HL-60 (cell line): ENCODE measurements at regions not wholly inside any gene's neighbourhood (a gene's known extent, or its start where the extent isn't known, plus 50 kb on each side); places are given as distances from the start of the nearest gene placed in this dataset.
"Not testable (repeated sequence)": the region's sequence is repeated elsewhere in the genome, so short reads cannot be mapped to it uniquely, and the experiment has no call there.

Experiments used
- DNase-seq, 2 experiments: peaks; one replicate each; pipeline ENCODE4 v3.0.0-alpha.2; 2010 to 2020; ENCODE audit warnings: low read depth in 1 of 2, low spot score in 1 of 2
- H3K27ac ChIP-seq: fragments of 250-450 bp; sonication (Bioruptor Pico); replicated peaks from 2 replicates; pipeline ENCODE4 v1.5.1; 2020; ENCODE audit warnings: mild to moderate bottlenecking, moderate library complexity
- H3K27me3 ChIP-seq: fragments of 250-450 bp; sonication (Bioruptor Pico); 2 replicates; pipeline ENCODE4 v1.5.1; 2021; ENCODE audit warnings: mild to moderate bottlenecking, moderate library complexity; ENCODE audit not compliant: insufficient read depth, poor library complexity, severe bottlenecking
- H3K4me3 ChIP-seq: replicated peaks from 2 replicates; pipeline ENCODE4 v1.5.1; 2011; ENCODE audit warnings: mild to moderate bottlenecking, control low read depth, low read length; ENCODE audit not compliant: insufficient read depth
- GABPA ChIP-seq: IDR thresholded peaks from 2 replicates; pipeline ENCODE4 v1.6.1; 2012; ENCODE audit warnings: low read depth
- POLR2AphosphoS5 ChIP-seq: IDR thresholded peaks from 2 replicates; pipeline ENCODE4 v1.6.1; 2012; ENCODE audit warnings: low read depth
- SPI1 ChIP-seq: IDR thresholded peaks from 2 replicates; pipeline ENCODE4 v1.6.1; 2012; ENCODE audit warnings: low read depth, mild to moderate bottlenecking, borderline replicate concordance
- TF ChIP-seq, protein P1 (sequence below): IDR thresholded peaks from 2 replicates; pipeline ENCODE4 v1.6.1; 2012; ENCODE audit warnings: low read depth; ENCODE audit not compliant: insufficient replicate concordance
- TF ChIP-seq, protein P2 (sequence below): IDR thresholded peaks from one replicate; pipeline ENCODE4 v1.5.1; 2011; ENCODE audit warnings: low read length, control low read depth, inconsistent platforms; ENCODE audit not compliant: insufficient read depth

- Histone ChIP-seq H3K4me3 (no peak overlapping the region), H3K27ac (no peak overlapping the region), H3K27me3 (no peaks in the 10 kb centered on the region)
- no peak for TF ChIP-seq POLR2AphosphoS5
- no peak for DNase-seq
Measured at GRCh38 chr14:87261621-87262020, 731.4 kb downstream of the GALC start.

DNA sequence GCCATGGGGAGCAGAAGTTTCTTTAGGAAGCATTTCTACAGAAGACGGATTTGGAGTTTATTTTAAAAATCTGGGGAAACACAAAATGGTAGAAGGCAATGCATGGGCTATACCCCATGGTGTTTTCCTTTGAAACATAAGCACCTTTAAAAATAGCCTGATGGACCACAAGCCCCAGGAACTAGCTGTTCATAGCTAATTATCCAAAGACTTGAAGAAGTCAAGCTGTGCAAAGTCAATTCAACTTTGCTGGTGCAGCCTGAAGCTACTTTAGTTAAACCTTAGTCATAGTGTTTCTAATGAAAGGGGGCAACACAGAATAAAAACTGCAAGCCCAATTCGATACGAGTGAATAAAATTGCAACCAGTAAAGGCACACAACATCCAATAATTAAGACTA lies 732.5 kb downstream of the GALC start:
- H3K27me3 ChIP-seq = no peaks in the 10 kb centered on the region
- no peak overlapping the region for H3K27ac ChIP-seq
- DNase-seq = no peak
- no peak overlapping the region for H3K4me3 ChIP-seq
- no peak for TF ChIP-seq SPI1
- TF ChIP-seq, protein P1, sequence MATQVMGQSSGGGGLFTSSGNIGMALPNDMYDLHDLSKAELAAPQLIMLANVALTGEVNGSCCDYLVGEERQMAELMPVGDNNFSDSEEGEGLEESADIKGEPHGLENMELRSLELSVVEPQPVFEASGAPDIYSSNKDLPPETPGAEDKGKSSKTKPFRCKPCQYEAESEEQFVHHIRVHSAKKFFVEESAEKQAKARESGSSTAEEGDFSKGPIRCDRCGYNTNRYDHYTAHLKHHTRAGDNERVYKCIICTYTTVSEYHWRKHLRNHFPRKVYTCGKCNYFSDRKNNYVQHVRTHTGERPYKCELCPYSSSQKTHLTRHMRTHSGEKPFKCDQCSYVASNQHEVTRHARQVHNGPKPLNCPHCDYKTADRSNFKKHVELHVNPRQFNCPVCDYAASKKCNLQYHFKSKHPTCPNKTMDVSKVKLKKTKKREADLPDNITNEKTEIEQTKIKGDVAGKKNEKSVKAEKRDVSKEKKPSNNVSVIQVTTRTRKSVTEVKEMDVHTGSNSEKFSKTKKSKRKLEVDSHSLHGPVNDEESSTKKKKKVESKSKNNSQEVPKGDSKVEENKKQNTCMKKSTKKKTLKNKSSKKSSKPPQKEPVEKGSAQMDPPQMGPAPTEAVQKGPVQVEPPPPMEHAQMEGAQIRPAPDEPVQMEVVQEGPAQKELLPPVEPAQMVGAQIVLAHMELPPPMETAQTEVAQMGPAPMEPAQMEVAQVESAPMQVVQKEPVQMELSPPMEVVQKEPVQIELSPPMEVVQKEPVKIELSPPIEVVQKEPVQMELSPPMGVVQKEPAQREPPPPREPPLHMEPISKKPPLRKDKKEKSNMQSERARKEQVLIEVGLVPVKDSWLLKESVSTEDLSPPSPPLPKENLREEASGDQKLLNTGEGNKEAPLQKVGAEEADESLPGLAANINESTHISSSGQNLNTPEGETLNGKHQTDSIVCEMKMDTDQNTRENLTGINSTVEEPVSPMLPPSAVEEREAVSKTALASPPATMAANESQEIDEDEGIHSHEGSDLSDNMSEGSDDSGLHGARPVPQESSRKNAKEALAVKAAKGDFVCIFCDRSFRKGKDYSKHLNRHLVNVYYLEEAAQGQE = no peak
- TF ChIP-seq POLR2AphosphoS5 = no peak
- no peak for TF ChIP-seq GABPA
- TF ChIP-seq, protein P2, sequence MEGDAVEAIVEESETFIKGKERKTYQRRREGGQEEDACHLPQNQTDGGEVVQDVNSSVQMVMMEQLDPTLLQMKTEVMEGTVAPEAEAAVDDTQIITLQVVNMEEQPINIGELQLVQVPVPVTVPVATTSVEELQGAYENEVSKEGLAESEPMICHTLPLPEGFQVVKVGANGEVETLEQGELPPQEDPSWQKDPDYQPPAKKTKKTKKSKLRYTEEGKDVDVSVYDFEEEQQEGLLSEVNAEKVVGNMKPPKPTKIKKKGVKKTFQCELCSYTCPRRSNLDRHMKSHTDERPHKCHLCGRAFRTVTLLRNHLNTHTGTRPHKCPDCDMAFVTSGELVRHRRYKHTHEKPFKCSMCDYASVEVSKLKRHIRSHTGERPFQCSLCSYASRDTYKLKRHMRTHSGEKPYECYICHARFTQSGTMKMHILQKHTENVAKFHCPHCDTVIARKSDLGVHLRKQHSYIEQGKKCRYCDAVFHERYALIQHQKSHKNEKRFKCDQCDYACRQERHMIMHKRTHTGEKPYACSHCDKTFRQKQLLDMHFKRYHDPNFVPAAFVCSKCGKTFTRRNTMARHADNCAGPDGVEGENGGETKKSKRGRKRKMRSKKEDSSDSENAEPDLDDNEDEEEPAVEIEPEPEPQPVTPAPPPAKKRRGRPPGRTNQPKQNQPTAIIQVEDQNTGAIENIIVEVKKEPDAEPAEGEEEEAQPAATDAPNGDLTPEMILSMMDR = no peak

DNA sequence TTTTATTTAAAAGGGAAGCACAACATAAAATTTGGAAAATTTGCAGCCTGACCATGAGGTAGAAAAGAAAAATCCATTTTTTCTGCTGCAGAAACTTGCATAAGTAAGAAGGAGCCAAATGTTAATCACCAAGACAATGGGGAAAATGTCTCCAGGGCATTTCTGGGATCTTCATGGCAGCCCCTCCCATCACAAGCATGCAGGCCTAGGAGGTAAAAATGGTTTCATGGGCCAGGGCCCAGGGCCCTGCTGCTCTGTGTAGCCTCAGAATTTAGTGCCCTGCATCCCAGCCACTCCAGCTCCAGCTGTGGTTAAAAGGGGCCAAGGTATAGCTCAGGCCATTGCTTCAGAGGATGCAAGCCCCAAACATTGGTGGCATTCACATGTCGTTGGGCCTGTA lies 735.6 kb downstream of the GALC start:
- Histone ChIP-seq H3K27me3 (no peaks in the 10 kb centered on the region), H3K4me3 (no peak overlapping the region), H3K27ac (no peak overlapping the region)
- TF ChIP-seq SPI1 (no peak), GABPA (no peak)
- no peak for DNase-seq

DNA sequence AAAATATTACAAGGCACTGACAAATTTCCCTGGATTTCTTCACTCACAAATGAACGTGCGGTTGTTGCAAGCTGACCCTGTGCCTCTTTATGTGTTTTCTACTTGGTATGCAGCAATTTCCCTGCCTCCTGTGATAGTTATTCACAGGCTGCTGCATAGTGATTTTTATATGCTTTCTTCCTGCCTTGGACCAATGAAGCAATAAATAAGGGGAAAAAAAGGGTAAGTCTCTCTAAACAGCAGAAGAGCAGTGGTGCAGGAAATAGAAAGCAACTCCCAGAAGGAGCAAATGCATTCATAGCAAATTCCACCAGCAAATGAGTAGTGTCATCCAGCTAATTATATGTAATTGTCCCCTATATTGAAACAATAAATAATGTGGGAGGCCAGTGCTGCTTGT lies 737.9 kb downstream of the GALC start:
- TF ChIP-seq, protein P1 = no peak
- TF ChIP-seq SPI1 (no peak), POLR2AphosphoS5 (no peak), GABPA (no peak)
- TF ChIP-seq, protein P2 = no peak
- Histone ChIP-seq H3K27me3 (no peaks in the 10 kb centered on the region), H3K4me3 (no peak overlapping the region), H3K27ac (no peak overlapping the region)
- DNase-seq = no peak

DNA sequence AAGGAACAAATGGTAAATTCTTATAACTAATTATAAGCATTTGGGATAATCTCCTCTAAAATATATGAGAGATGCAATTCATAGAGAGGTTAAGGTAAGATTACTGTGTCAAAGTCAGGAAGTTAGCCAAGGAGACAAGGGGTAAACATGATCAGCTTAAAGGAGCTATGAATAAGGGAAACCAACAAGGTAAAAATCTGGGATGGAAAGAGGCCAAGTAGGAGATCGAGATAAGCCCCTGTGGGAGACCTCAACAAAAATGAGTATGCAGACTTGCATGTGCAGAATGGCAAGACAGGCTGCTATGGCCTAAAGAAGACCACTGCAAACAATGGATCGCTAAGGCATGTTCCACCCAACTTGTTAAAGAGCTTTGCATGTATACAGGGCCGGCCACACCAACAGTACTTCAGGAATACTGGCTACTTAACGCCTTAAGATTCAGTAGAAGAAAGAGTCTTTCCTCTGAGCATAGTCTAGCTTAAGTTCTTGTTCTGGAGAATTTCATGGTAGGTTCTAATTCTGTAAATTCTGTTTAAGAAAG lies 738.6 kb downstream of the GALC start:
- TF ChIP-seq GABPA = no peak
- H3K27ac ChIP-seq = no peak overlapping the region
- no peaks in the 10 kb centered on the region for H3K27me3 ChIP-seq
- no peak overlapping the region for H3K4me3 ChIP-seq
- no peak for DNase-seq

GRCh38 chr14:87253791-87254190 lies 739.2 kb downstream of the GALC start:
- H3K4me3 ChIP-seq, H3K27me3 ChIP-seq, DNase-seq, H3K27ac ChIP-seq: not testable (repeated sequence)
